ENCODE measurements at regions not wholly inside any gene's neighbourhood (a gene's known extent, or its start where the extent isn't known, plus 50 kb on each side); places are given as distances from the start of the nearest gene placed in this dataset.
A peak's percentile ranks its signal among the peaks of the same experiment; 100 is the strongest.

GRCh38 chr17:31674717-31675349, 184.2 kb downstream of the COPRS start:
- H3K36me3 ChIP-seq (ENCODE audit: control insufficient read depth, insufficient read depth, low read length), result no peaks in the 10 kb centered on the region
- no peak overlapping the region for H3K27ac ChIP-seq (ENCODE audit: low read depth, low read length)
- H3K27me3 ChIP-seq (ENCODE audit: control insufficient read depth, insufficient read depth, low read length), result no peaks in the 10 kb centered on the region
- WGBS (ENCODE audit: insufficient coverage), result 73% methylated on average over 5 of the region's 5 CpGs
- peaks cover 7% of the 10 kb centered on the region for H3K4me1 ChIP-seq (ENCODE audit: control insufficient read depth, insufficient read depth, low read length)
- DNase-seq (ENCODE audit: low read depth in 4 of 6, low spot score in 6 of 6), result no peak
- no peaks in the 10 kb centered on the region for H3K9me3 ChIP-seq (ENCODE audit: control insufficient read depth, insufficient read depth, low read length)
- no peak overlapping the region for H3K4me3 ChIP-seq (ENCODE audit: low read depth, low read length)

- H3K4me3 ChIP-seq (ENCODE audit: low read depth, low read length), result no peak overlapping the region
- 90% methylated on average over 8 of the region's 8 CpGs for WGBS (ENCODE audit: insufficient coverage)
- H3K4me1 ChIP-seq (ENCODE audit: control insufficient read depth, insufficient read depth, low read length), result peaks cover 7% of the 10 kb centered on the region
- no peak overlapping the region for H3K27ac ChIP-seq (ENCODE audit: low read depth, low read length)
- no peaks in the 10 kb centered on the region for H3K36me3 ChIP-seq (ENCODE audit: control insufficient read depth, insufficient read depth, low read length)
- no peaks in the 10 kb centered on the region for H3K9me3 ChIP-seq (ENCODE audit: control insufficient read depth, insufficient read depth, low read length)
- DNase-seq (ENCODE audit: low read depth in 4 of 6, low spot score in 6 of 6), result no peak
- no peaks in the 10 kb centered on the region for H3K27me3 ChIP-seq (ENCODE audit: control insufficient read depth, insufficient read depth, low read length)
These were observed 184.7 kb downstream of the COPRS start for GRCh38 chr17:31674305-31674704.

GRCh38 chr17:31673076-31673475, 186.0 kb downstream of the COPRS start:
- 71% methylated on average over 8 of the region's 8 CpGs for WGBS (ENCODE audit: insufficient coverage)
- H3K36me3 ChIP-seq (ENCODE audit: control insufficient read depth, insufficient read depth, low read length), result no peaks in the 10 kb centered on the region
- H3K27me3 ChIP-seq (ENCODE audit: control insufficient read depth, insufficient read depth, low read length), result no peaks in the 10 kb centered on the region
- no peak overlapping the region for H3K4me3 ChIP-seq (ENCODE audit: low read depth, low read length)
- H3K4me1 ChIP-seq (ENCODE audit: control insufficient read depth, insufficient read depth, low read length), result no peaks in the 10 kb centered on the region
- no peaks in the 10 kb centered on the region for H3K9me3 ChIP-seq (ENCODE audit: control insufficient read depth, insufficient read depth, low read length)
- no peak overlapping the region for H3K27ac ChIP-seq (ENCODE audit: low read depth, low read length)
- DNase-seq (ENCODE audit: low read depth in 4 of 6, low spot score in 6 of 6), result no peak

GRCh38 chr17:31672161-31672819, 186.8 kb downstream of the COPRS start:
- no peak overlapping the region for H3K4me3 ChIP-seq (ENCODE audit: low read depth, low read length)
- H3K36me3 ChIP-seq (ENCODE audit: control insufficient read depth, insufficient read depth, low read length), result no peaks in the 10 kb centered on the region
- H3K27me3 ChIP-seq (ENCODE audit: control insufficient read depth, insufficient read depth, low read length), result no peaks in the 10 kb centered on the region
- H3K4me1 ChIP-seq (ENCODE audit: control insufficient read depth, insufficient read depth, low read length), result no peaks in the 10 kb centered on the region
- no peak for DNase-seq (ENCODE audit: low read depth in 4 of 6, low spot score in 6 of 6)
- no peaks in the 10 kb centered on the region for H3K9me3 ChIP-seq (ENCODE audit: control insufficient read depth, insufficient read depth, low read length)
- 44% methylated on average over 6 of the region's 7 CpGs for WGBS (ENCODE audit: insufficient coverage)
- H3K27ac ChIP-seq (ENCODE audit: low read depth, low read length), result no peak overlapping the region

- Histone ChIP-seq H3K36me3 (ENCODE audit: control insufficient read depth, insufficient read depth, low read length) (no peaks in the 10 kb centered on the region), H3K9me3 (ENCODE audit: control insufficient read depth, insufficient read depth, low read length) (peaks cover 11% of the 10 kb centered on the region), H3K4me1 (ENCODE audit: control insufficient read depth, insufficient read depth, low read length) (no peaks in the 10 kb centered on the region), H3K27ac (ENCODE audit: low read depth, low read length) (no peak overlapping the region), H3K4me3 (ENCODE audit: low read depth, low read length) (no peak overlapping the region), H3K27me3 (ENCODE audit: control insufficient read depth, insufficient read depth, low read length) (no peaks in the 10 kb centered on the region)
- WGBS (ENCODE audit: insufficient coverage), result 78% methylated on average over 2 of the region's 2 CpGs
- no peak for DNase-seq (ENCODE audit: low read depth in 4 of 6, low spot score in 6 of 6)
These were observed 195.5 kb downstream of the COPRS start for GRCh38 chr17:31663576-31663975.

- WGBS (ENCODE audit: insufficient coverage), result 100% methylated on average over 1 of the region's 3 CpGs
- no peaks in the 10 kb centered on the region for H3K27me3 ChIP-seq (ENCODE audit: control insufficient read depth, insufficient read depth, low read length)
These were observed 198.4 kb downstream of the COPRS start for GRCh38 chr17:31660684-31661083.

GRCh38 chr17:31657876-31658275, 201.2 kb downstream of the COPRS start:
- no peak overlapping the region for H3K27ac ChIP-seq (ENCODE audit: low read depth, low read length)
- no peaks in the 10 kb centered on the region for H3K27me3 ChIP-seq (ENCODE audit: control insufficient read depth, insufficient read depth, low read length)
- peaks cover 5% of the 10 kb centered on the region for H3K4me1 ChIP-seq (ENCODE audit: control insufficient read depth, insufficient read depth, low read length)
- peaks cover 4% of the 10 kb centered on the region for H3K9me3 ChIP-seq (ENCODE audit: control insufficient read depth, insufficient read depth, low read length)
- no peak for DNase-seq (ENCODE audit: low read depth in 4 of 6, low spot score in 6 of 6)
- H3K4me3 ChIP-seq (ENCODE audit: low read depth, low read length), result no peak overlapping the region
- WGBS (ENCODE audit: insufficient coverage), result 80% methylated on average over 1 of the region's 4 CpGs
- no peaks in the 10 kb centered on the region for H3K36me3 ChIP-seq (ENCODE audit: control insufficient read depth, insufficient read depth, low read length)

More at GRCh38 chr17:31660684-31661083, 198.4 kb downstream of the COPRS start:
- no peaks in the 10 kb centered on the region for H3K36me3 ChIP-seq (ENCODE audit: control insufficient read depth, insufficient read depth, low read length)
- no peak overlapping the region for H3K27ac ChIP-seq (ENCODE audit: low read depth, low read length)
- no peak overlapping the region for H3K4me3 ChIP-seq (ENCODE audit: low read depth, low read length)
- H3K9me3 ChIP-seq (ENCODE audit: control insufficient read depth, insufficient read depth, low read length), result peaks cover 11% of the 10 kb centered on the region
- no peak for DNase-seq (ENCODE audit: low read depth in 4 of 6, low spot score in 6 of 6)
- no peaks in the 10 kb centered on the region for H3K4me1 ChIP-seq (ENCODE audit: control insufficient read depth, insufficient read depth, low read length)

GRCh38 chr17:31654936-31655335, 204.1 kb downstream of the COPRS start:
- no peak for DNase-seq (ENCODE audit: low read depth in 4 of 6, low spot score in 6 of 6)
- WGBS (ENCODE audit: insufficient coverage), result 88% methylated on average over 8 of the region's 8 CpGs
- no peak overlapping the region for H3K4me3 ChIP-seq (ENCODE audit: low read depth, low read length)
- peaks cover 5% of the 10 kb centered on the region for H3K4me1 ChIP-seq (ENCODE audit: control insufficient read depth, insufficient read depth, low read length)
- H3K27me3 ChIP-seq (ENCODE audit: control insufficient read depth, insufficient read depth, low read length), result no peaks in the 10 kb centered on the region
- no peaks in the 10 kb centered on the region for H3K36me3 ChIP-seq (ENCODE audit: control insufficient read depth, insufficient read depth, low read length)
- no peak overlapping the region for H3K27ac ChIP-seq (ENCODE audit: low read depth, low read length)
- no peaks in the 10 kb centered on the region for H3K9me3 ChIP-seq (ENCODE audit: control insufficient read depth, insufficient read depth, low read length)

GRCh38 chr17:31653691-31654090, 205.4 kb downstream of the COPRS start:
- no peaks in the 10 kb centered on the region for H3K9me3 ChIP-seq (ENCODE audit: control insufficient read depth, insufficient read depth, low read length)
- DNase-seq (ENCODE audit: low read depth in 4 of 6, low spot score in 6 of 6), result peak in 1 of 6 donors; percentile 69
- 33% methylated on average over 1 of the region's 6 CpGs for WGBS (ENCODE audit: insufficient coverage)

More at GRCh38 chr17:31653691-31654090, 205.4 kb downstream of the COPRS start:
- Histone ChIP-seq H3K27me3 (ENCODE audit: control insufficient read depth, insufficient read depth, low read length) (no peaks in the 10 kb centered on the region), H3K27ac (ENCODE audit: low read depth, low read length) (peak overlapping the region; percentile 47), H3K4me1 (ENCODE audit: control insufficient read depth, insufficient read depth, low read length) (peaks cover 5% of the 10 kb centered on the region), H3K36me3 (ENCODE audit: control insufficient read depth, insufficient read depth, low read length) (no peaks in the 10 kb centered on the region), H3K4me3 (ENCODE audit: low read depth, low read length) (no peak overlapping the region)
